HG03025 (cell line): ENCODE measurements at regions not wholly inside any gene's neighbourhood (a gene's known extent, or its start where the extent isn't known, plus 50 kb on each side); places are given as distances from the start of the nearest gene placed in this dataset.

Experiments
- ATAC-seq: cut with Tn5 transposase; IDR thresholded peaks from one replicate; pipeline ENCODE4 v1.9.1; 2021; ENCODE audit warnings: mild to moderate bottlenecking, moderate library complexity; ENCODE audit not compliant: unreplicated experiment, low FRiP score

- ATAC-seq = no peak
Measured at GRCh38 chr7:3246651-3247050, 54.4 kb upstream of the SDK1 start.

- ATAC-seq = no peak
Measured at GRCh38 chr7:3250725-3251124, 50.3 kb upstream of the SDK1 start.
